ENCODE measurements at regions not wholly inside any gene's neighbourhood (a gene's known extent, or its start where the extent isn't known, plus 50 kb on each side); places are given as distances from the start of the nearest gene placed in this dataset.
A peak's percentile ranks its signal among the peaks of the same experiment; 100 is the strongest.

GRCh38 chr2:139480161-139480650 lies 700.0 kb upstream of the NXPH2 start:
- BruUV-seq (replicated peaks) = no TSS peak
- Histone ChIP-seq H3F3A (ENCODE audit: low read length, unreplicated experiment) (no peaks in the 10 kb centered on the region), H3K4me1 (ENCODE audit: insufficient read depth, low read length) (no peaks in the 10 kb centered on the region), H3K79me2 (ENCODE audit: low read length) (no peaks in the 10 kb centered on the region), H3K9me2 (replicated peaks; ENCODE audit: low read length) (no peaks in the 10 kb centered on the region), H3K4me3 (ENCODE audit: low read length) (no peak overlapping the region), H3K4me2 (ENCODE audit: low read length) (no peak overlapping the region), H3K27ac (ENCODE audit: low read length) (no peak overlapping the region), H3K9me3 (ENCODE audit: low read length) (no peaks in the 10 kb centered on the region), H3K36me3 (ENCODE audit: low read depth, low read length) (no peaks in the 10 kb centered on the region), H4K20me1 (ENCODE audit: low read length) (no peaks in the 10 kb centered on the region), H3K9ac (ENCODE audit: low read length) (no peak overlapping the region), H3K27me3 (ENCODE audit: low read length) (no peaks in the 10 kb centered on the region), H2AFZ (ENCODE audit: low read length) (no peak overlapping the region)
- TF ChIP-seq, protein P1, sequence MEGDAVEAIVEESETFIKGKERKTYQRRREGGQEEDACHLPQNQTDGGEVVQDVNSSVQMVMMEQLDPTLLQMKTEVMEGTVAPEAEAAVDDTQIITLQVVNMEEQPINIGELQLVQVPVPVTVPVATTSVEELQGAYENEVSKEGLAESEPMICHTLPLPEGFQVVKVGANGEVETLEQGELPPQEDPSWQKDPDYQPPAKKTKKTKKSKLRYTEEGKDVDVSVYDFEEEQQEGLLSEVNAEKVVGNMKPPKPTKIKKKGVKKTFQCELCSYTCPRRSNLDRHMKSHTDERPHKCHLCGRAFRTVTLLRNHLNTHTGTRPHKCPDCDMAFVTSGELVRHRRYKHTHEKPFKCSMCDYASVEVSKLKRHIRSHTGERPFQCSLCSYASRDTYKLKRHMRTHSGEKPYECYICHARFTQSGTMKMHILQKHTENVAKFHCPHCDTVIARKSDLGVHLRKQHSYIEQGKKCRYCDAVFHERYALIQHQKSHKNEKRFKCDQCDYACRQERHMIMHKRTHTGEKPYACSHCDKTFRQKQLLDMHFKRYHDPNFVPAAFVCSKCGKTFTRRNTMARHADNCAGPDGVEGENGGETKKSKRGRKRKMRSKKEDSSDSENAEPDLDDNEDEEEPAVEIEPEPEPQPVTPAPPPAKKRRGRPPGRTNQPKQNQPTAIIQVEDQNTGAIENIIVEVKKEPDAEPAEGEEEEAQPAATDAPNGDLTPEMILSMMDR (conservative IDR thresholded peaks at IDR 0.05; ENCODE audit: low read depth, low read length) = no peak
- TF ChIP-seq EZH2phosphoT487 (IDR thresholded peaks at IDR 0.05; ENCODE audit: borderline replicate concordance, low read length) (no peak), EZH2 (IDR thresholded peaks at IDR 0.05; ENCODE audit: low read length, unreplicated experiment) (no peak)
- CTCF ChIA-PET = no interaction called here
- intact Hi-C loops (cut with micrococcal nuclease) = no loop called here
- POLR2A ChIA-PET (ENCODE audit: unreplicated experiment) = no interaction called here
- ATAC-seq (no peak), DNase-seq (no peak)

DNA sequence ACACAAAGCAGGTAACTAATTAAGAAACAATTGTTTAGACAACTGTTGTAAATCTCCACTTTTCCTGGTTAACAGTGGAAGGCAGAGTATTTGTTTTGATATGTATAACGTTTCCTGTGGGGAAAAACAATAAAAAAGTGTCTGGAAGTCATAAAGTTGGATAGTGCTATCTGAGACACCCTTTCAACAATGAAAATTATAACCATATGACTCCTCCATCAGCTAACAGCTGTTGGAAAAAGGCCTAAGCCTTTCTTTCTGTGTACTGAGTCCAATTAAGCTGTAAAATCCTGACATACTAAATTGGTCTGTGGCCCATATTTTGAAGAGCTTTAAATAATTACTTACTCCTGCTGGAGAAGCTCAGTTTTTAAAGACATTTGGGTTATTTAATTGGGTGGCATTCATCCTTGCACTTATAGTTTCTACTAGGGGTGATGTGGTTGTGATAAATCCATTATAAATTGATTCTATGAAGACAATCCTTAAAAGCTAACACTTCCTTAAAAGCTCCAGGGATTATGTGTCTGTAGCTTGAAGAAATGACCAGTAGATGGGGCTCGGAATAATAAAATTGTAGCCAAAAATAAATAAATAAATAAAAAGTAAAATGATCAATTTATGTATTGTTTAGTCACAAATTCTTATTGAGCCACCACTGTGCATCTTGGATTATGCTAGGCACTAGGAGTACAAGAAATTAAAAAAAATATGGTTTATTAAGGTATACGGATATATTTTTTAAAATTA lies 698.1 kb upstream of the NXPH2 start:
- Histone ChIP-seq H3K9me3 (ENCODE audit: low read length) (no peaks in the 10 kb centered on the region), H3K79me2 (ENCODE audit: low read length) (no peaks in the 10 kb centered on the region), H3K9ac (ENCODE audit: low read length) (no peak overlapping the region), H3F3A (ENCODE audit: low read length, unreplicated experiment) (no peaks in the 10 kb centered on the region), H3K27ac (ENCODE audit: low read length) (no peak overlapping the region), H3K9me2 (replicated peaks; ENCODE audit: low read length) (no peaks in the 10 kb centered on the region), H4K20me1 (ENCODE audit: low read length) (no peaks in the 10 kb centered on the region), H3K36me3 (ENCODE audit: low read depth, low read length) (no peaks in the 10 kb centered on the region), H3K4me3 (ENCODE audit: low read length) (no peak overlapping the region), H3K4me1 (ENCODE audit: insufficient read depth, low read length) (no peaks in the 10 kb centered on the region), H2AFZ (ENCODE audit: low read length) (no peak overlapping the region), H3K4me2 (ENCODE audit: low read length) (no peak overlapping the region), H3K27me3 (ENCODE audit: low read length) (no peaks in the 10 kb centered on the region)
- ATAC-seq (peak; percentile 50), DNase-seq (peak; percentile 37)
- TF ChIP-seq EZH2phosphoT487 (IDR thresholded peaks at IDR 0.05; ENCODE audit: borderline replicate concordance, low read length) = no peak
- TF ChIP-seq, protein P1 (conservative IDR thresholded peaks at IDR 0.05; ENCODE audit: low read depth, low read length) = peak; percentile 58
- no TSS peak for BruUV-seq (replicated peaks)
- ChIA-PET CTCF (interaction anchor here (0.6 to 0.9 kb wide), 5 partner anchors 46 to 632 kb away, joined by 3 to 6 read pairs (median 3); no protein-coding TSS in a partner anchor), POLR2A (ENCODE audit: unreplicated experiment) (no interaction called here)
- intact Hi-C loops (cut with micrococcal nuclease) = loop anchor here (1.0 to 10.0 kb wide), 5 partner anchors 232 to 606 kb away; no protein-coding TSS in a partner anchor

DNA sequence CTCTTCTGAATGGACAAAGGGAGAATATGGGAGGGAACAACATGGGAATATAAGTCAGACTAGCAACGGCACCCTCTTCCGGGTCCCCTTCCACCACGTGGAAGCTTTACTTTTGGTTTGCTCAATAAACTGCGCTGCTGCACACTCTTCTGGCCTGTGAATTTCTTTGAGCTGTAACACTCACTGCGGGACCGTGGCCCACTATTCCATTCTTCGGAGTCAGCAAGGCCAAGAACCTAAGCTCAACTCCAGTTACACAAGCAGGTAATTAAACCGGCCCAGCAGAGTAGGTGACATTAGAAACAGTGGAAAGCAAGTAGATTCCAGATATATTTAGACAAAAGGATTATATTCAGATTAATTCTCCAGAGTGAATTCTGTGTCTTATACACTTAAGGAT lies 697.4 kb upstream of the NXPH2 start:
- POLR2A ChIA-PET (ENCODE audit: unreplicated experiment) = no interaction called here
- CTCF ChIA-PET = interaction anchor here (0.6 to 0.8 kb wide), 3 partner anchors 47 to 232 kb away, joined by 3 to 6 read pairs (median 4); no protein-coding TSS in a partner anchor
- Histone ChIP-seq H3K4me3 (ENCODE audit: low read length) (no peak overlapping the region), H4K20me1 (ENCODE audit: low read length) (no peaks in the 10 kb centered on the region), H3K36me3 (ENCODE audit: low read depth, low read length) (no peaks in the 10 kb centered on the region), H3K9ac (ENCODE audit: low read length) (no peak overlapping the region), H3K4me2 (ENCODE audit: low read length) (no peak overlapping the region), H3K27ac (ENCODE audit: low read length) (no peak overlapping the region), H3K9me2 (replicated peaks; ENCODE audit: low read length) (no peaks in the 10 kb centered on the region), H3K79me2 (ENCODE audit: low read length) (no peaks in the 10 kb centered on the region), H2AFZ (ENCODE audit: low read length) (no peak overlapping the region), H3K4me1 (ENCODE audit: insufficient read depth, low read length) (no peaks in the 10 kb centered on the region), H3K9me3 (ENCODE audit: low read length) (no peaks in the 10 kb centered on the region), H3K27me3 (ENCODE audit: low read length) (no peaks in the 10 kb centered on the region), H3F3A (ENCODE audit: low read length, unreplicated experiment) (no peaks in the 10 kb centered on the region)
- intact Hi-C loops (cut with micrococcal nuclease) = loop anchor here (1.0 to 10.0 kb wide), 5 partner anchors 233 to 607 kb away; no protein-coding TSS in a partner anchor
- no TSS peak for BruUV-seq (replicated peaks)
- TF ChIP-seq EZH2phosphoT487 (IDR thresholded peaks at IDR 0.05; ENCODE audit: borderline replicate concordance, low read length) (no peak), EZH2 (IDR thresholded peaks at IDR 0.05; ENCODE audit: low read length, unreplicated experiment) (no peak)
- TF ChIP-seq, protein P1 (conservative IDR thresholded peaks at IDR 0.05; ENCODE audit: low read depth, low read length) = no peak
- ATAC-seq = no peak
- DNase-seq = no peak
